ENCODE measurements at regions not wholly inside any gene's neighbourhood (a gene's known extent, or its start where the extent isn't known, plus 50 kb on each side); places are given as distances from the start of the nearest gene placed in this dataset.

DNA sequence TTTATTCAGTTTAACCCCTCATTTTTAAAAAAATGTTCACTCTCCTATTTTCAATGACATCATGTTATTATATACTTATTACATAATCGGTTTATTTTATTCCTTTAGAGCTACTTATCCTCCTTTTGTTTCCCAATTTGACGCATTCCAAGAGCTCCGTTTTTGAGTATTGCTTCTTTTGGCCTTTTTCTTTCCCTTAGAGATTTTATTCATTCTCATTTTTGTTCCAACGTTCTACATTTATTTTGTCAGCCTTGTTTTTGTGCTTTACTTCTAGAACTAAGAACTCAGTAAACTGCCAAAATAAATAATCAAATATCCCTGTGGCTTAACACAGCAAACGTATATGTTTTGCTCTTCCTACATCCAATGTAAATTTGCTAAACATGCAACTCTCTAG is 769.1 kb downstream of the NCAM2 start:
- Histone ChIP-seq H3K27me3 (ENCODE audit: low read depth, low read length) (no peaks in the 10 kb centered on the region), H3K9ac (ENCODE audit: low read length) (no peak overlapping the region), H3K4me3 (ENCODE audit: low read length) (no peak overlapping the region), H3K9me3 (ENCODE audit: insufficient read depth, low read length) (no peaks in the 10 kb centered on the region), H3K27ac (ENCODE audit: low read length) (no peak overlapping the region), H3K4me2 (ENCODE audit: low read length) (no peak overlapping the region), H4K20me1 (ENCODE audit: insufficient read depth, low read length) (no peaks in the 10 kb centered on the region), H2AFZ (ENCODE audit: low read depth, low read length) (no peak overlapping the region), H3K79me2 (ENCODE audit: low read length) (no peaks in the 10 kb centered on the region), H3K4me1 (ENCODE audit: low read length) (no peaks in the 10 kb centered on the region), H3K36me3 (replicated peaks; ENCODE audit: low read depth, low read length) (no peaks in the 10 kb centered on the region)
- TF ChIP-seq CTCF (IDR thresholded peaks at IDR 0.05; ENCODE audit: low read depth, low read length) (no peak), EZH2phosphoT487 (IDR thresholded peaks at IDR 0.05; ENCODE audit: low read depth) (no peak)

- no peak overlapping the region for H2AFZ ChIP-seq (ENCODE audit: low read depth, low read length)
- no peak overlapping the region for H3K27ac ChIP-seq (ENCODE audit: low read length)
- no peak overlapping the region for H3K4me2 ChIP-seq (ENCODE audit: low read length)
- TF ChIP-seq EZH2phosphoT487 (IDR thresholded peaks at IDR 0.05; ENCODE audit: low read depth) (no peak), CTCF (IDR thresholded peaks at IDR 0.05; ENCODE audit: low read depth, low read length) (no peak)
- H3K9me3 ChIP-seq (ENCODE audit: insufficient read depth, low read length) = no peaks in the 10 kb centered on the region
- H4K20me1 ChIP-seq (ENCODE audit: insufficient read depth, low read length) = no peaks in the 10 kb centered on the region
- H3K4me3 ChIP-seq (ENCODE audit: low read length) = no peak overlapping the region
- no peaks in the 10 kb centered on the region for H3K27me3 ChIP-seq (ENCODE audit: low read depth, low read length)
- H3K9ac ChIP-seq (ENCODE audit: low read length) = no peak overlapping the region
- no peaks in the 10 kb centered on the region for H3K79me2 ChIP-seq (ENCODE audit: low read length)
- no peaks in the 10 kb centered on the region for H3K36me3 ChIP-seq (replicated peaks; ENCODE audit: low read depth, low read length)
- H3K4me1 ChIP-seq (ENCODE audit: low read length) = no peaks in the 10 kb centered on the region
These were observed 790.4 kb downstream of the NCAM2 start for GRCh38 chr21:21788591-21788990.

DNA sequence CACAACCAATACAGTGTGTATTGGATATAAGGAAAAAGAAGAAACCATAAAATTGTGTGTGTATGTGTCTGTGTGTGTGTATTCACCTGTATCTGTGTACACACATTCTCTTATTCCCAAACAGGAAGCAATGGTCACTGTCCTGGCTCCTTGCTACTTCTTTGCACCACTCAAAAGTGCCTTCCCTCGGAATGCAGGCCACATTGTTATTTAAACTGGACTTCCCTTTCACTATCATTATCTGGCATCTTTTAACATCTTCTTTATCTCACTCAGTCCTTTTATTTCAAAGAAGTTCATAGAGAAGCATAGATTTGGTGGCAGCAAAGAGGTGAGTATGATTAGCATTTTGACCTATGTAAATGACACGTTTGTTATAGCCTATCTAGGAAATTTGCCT is 803.7 kb downstream of the NCAM2 start:
- TF ChIP-seq CTCF (IDR thresholded peaks at IDR 0.05; ENCODE audit: low read depth, low read length) (no peak), EZH2phosphoT487 (IDR thresholded peaks at IDR 0.05; ENCODE audit: low read depth) (no peak)

DNA sequence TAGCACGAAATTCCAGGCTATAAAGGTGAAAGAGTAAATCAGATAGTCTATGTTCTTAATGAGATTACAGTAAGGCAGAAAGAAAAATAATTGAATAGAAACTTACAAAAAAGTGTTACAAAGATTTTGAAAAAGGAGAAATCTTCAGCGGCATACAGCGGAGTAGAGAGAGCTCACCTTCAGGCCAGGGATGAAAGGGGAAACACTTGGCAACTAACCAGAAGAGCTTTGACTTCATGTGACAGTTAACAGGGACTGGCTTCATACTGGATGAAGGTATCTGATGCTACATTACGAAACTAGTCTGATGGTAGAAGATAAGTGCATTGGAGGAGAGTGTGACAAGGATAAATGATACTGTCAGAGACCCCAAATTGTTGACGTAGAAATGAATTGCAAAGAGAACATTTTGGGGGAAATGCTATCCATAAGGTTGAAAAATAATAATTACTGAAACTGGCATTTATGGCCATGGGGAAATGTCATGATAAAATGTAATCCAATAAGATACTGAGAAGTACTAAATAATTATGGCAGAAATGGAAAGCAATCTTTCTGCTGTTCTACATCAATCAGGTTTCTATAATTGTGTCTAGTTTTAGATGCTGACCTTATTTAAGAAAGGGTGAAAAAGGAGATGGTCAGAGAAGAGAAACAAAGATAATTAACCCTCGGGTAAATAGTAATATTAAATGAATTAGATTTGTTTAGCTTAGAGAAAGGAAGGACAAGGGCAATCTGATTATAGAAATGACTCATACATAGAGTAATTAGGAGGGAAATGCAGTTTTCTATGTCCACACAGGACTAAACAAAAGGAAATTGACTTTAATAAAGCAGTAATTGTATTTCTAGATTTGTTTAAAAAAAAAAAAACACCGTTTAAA is 808.7 kb downstream of the NCAM2 start:
- Histone ChIP-seq H3K4me1 (ENCODE audit: low read length) (no peaks in the 10 kb centered on the region), H2AFZ (ENCODE audit: low read depth, low read length) (no peak overlapping the region), H3K27me3 (ENCODE audit: low read depth, low read length) (no peaks in the 10 kb centered on the region), H4K20me1 (ENCODE audit: insufficient read depth, low read length) (no peaks in the 10 kb centered on the region), H3K36me3 (replicated peaks; ENCODE audit: low read depth, low read length) (no peaks in the 10 kb centered on the region), H3K4me2 (ENCODE audit: low read length) (no peak overlapping the region), H3K27ac (ENCODE audit: low read length) (no peak overlapping the region), H3K79me2 (ENCODE audit: low read length) (no peaks in the 10 kb centered on the region), H3K9me3 (ENCODE audit: insufficient read depth, low read length) (no peaks in the 10 kb centered on the region), H3K9ac (ENCODE audit: low read length) (no peak overlapping the region), H3K4me3 (ENCODE audit: low read length) (no peak overlapping the region)
- TF ChIP-seq EZH2phosphoT487 (IDR thresholded peaks at IDR 0.05; ENCODE audit: low read depth) (no peak), CTCF (IDR thresholded peaks at IDR 0.05; ENCODE audit: low read depth, low read length) (no peak)

More for the DNA sequence above, 803.7 kb downstream of the NCAM2 start:
- H3K9me3 ChIP-seq (ENCODE audit: insufficient read depth, low read length) = no peaks in the 10 kb centered on the region
- no peaks in the 10 kb centered on the region for H3K27me3 ChIP-seq (ENCODE audit: low read depth, low read length)
- H4K20me1 ChIP-seq (ENCODE audit: insufficient read depth, low read length) = no peaks in the 10 kb centered on the region
- H2AFZ ChIP-seq (ENCODE audit: low read depth, low read length) = no peak overlapping the region
- H3K36me3 ChIP-seq (replicated peaks; ENCODE audit: low read depth, low read length) = no peaks in the 10 kb centered on the region
- H3K79me2 ChIP-seq (ENCODE audit: low read length) = no peaks in the 10 kb centered on the region
- H3K4me1 ChIP-seq (ENCODE audit: low read length) = no peaks in the 10 kb centered on the region
- no peak overlapping the region for H3K4me2 ChIP-seq (ENCODE audit: low read length)
- H3K9ac ChIP-seq (ENCODE audit: low read length) = no peak overlapping the region
- no peak overlapping the region for H3K27ac ChIP-seq (ENCODE audit: low read length)
- H3K4me3 ChIP-seq (ENCODE audit: low read length) = no peak overlapping the region

Measured in OCI-LY3 (cell line).